ENCODE measurements at regions not wholly inside any gene's neighbourhood (a gene's known extent, or its start where the extent isn't known, plus 50 kb on each side); places are given as distances from the start of the nearest gene placed in this dataset.

- no peaks in the 10 kb centered on the region for H3K4me1 ChIP-seq (ENCODE audit: control insufficient read depth in 1 of 2, insufficient read depth in 2 of 2, low read depth in 1 of 2, low read length in 1 of 2)
- no peak for DNase-seq
- ChIA-PET CTCF (no interaction called here), POLR2A (no interaction called here)
- no peak overlapping the region for H3K4me2 ChIP-seq
- no peaks in the 10 kb centered on the region for H3K9me2 ChIP-seq
- H3K27ac ChIP-seq (ENCODE audit: low read depth in 2 of 2, low read length in 1 of 2): no peak overlapping the region
- no peaks in the 10 kb centered on the region for H4K20me1 ChIP-seq (ENCODE audit: insufficient read depth)
- no peaks in the 10 kb centered on the region for H3K9me3 ChIP-seq
- no peak overlapping the region for H2AFZ ChIP-seq (ENCODE audit: low read depth)
- TF ChIP-seq FOSL2 (IDR thresholded peaks at IDR 0.05; ENCODE audit: borderline replicate concordance, low read depth): no peak
- TF ChIP-seq RAD21 (IDR thresholded peaks at IDR 0.05; ENCODE audit: low read length): no peak
- TF ChIP-seq GABPA (IDR thresholded peaks at IDR 0.05; ENCODE audit: low read depth): no peak
- no peak for TF ChIP-seq CTCF (IDR thresholded peaks at IDR 0.05)
- no peak for TF ChIP-seq PBX3 (IDR thresholded peaks at IDR 0.05)
- TF ChIP-seq TAF1 (IDR thresholded peaks at IDR 0.05; ENCODE audit: borderline replicate concordance, low read depth, low read length): no peak
- no peak for TF ChIP-seq TCF12 (IDR thresholded peaks at IDR 0.05)
- no peak for TF ChIP-seq CHD2 (IDR thresholded peaks at IDR 0.05; ENCODE audit: low read length, partially characterized antibody)
- no peak for TF ChIP-seq FOXM1 (IDR thresholded peaks at IDR 0.05; ENCODE audit: low read depth)
- TF ChIP-seq REST (IDR thresholded peaks at IDR 0.05; ENCODE audit: low read depth, low read length): no peak
- TF ChIP-seq RCOR1 (IDR thresholded peaks at IDR 0.05; ENCODE audit: low read length): no peak
- TF ChIP-seq SIN3A (IDR thresholded peaks at IDR 0.05; ENCODE audit: borderline replicate concordance, low read depth, low read length): no peak
- no peak for TF ChIP-seq USF1 (IDR thresholded peaks at IDR 0.05; ENCODE audit: borderline replicate concordance, low read depth)
- no peak for TF ChIP-seq RFX5 (IDR thresholded peaks at IDR 0.05; ENCODE audit: low read length)
- TF ChIP-seq MEF2A (IDR thresholded peaks at IDR 0.05; ENCODE audit: borderline replicate concordance, low read depth): no peak
- TF ChIP-seq ELF1 (IDR thresholded peaks at IDR 0.05): no peak
- TF ChIP-seq NFIC (IDR thresholded peaks at IDR 0.05; ENCODE audit: borderline replicate concordance): no peak
- TF ChIP-seq FOXJ3 (CRISPR knock-in tag; IDR thresholded peaks at IDR 0.05): no peak
- TF ChIP-seq RXRA (IDR thresholded peaks at IDR 0.05; ENCODE audit: borderline replicate concordance, low read depth): no peak
- H3K4me3 ChIP-seq (ENCODE audit: low read depth in 2 of 2, low read length in 1 of 2): no peak overlapping the region
- no peak overlapping the region for H3K9ac ChIP-seq
- no peaks in the 10 kb centered on the region for H3K36me3 ChIP-seq (replicated peaks in 1 of 2; ENCODE audit: control insufficient read depth in 1 of 2, insufficient read depth in 2 of 2, low read length in 1 of 2)
- H3F3A ChIP-seq (replicated peaks; ENCODE audit: insufficient read depth): no peaks in the 10 kb centered on the region
- no peaks in the 10 kb centered on the region for H3K79me2 ChIP-seq (ENCODE audit: insufficient read depth)
- 91% methylated on average over 35 of the region's 45 CpGs for WGBS (ENCODE audit: low lambda C conversion rate)
- H3K27me3 ChIP-seq (ENCODE audit: insufficient read depth): no peaks in the 10 kb centered on the region
Observed at GRCh38 chr10:133016493-133017202, 71.1 kb upstream of the ADGRA1 start.

Data from SK-N-SH (cell line).